Lower leg skin (tissue), 4 donors: ENCODE measurements at regions not wholly inside any gene's neighbourhood (a gene's known extent, or its start where the extent isn't known, plus 50 kb on each side); places are given as distances from the start of the nearest gene placed in this dataset.

Experiments
- DNase-seq, 2 donors: peaks; one replicate each; pipeline ENCODE4 v3.0.0-alpha.2; 2019; ENCODE audit warnings: low spot score in 2 of 2
- H3K4me3 ChIP-seq: fragments of 200-600 bp; sonication (generic); 2 replicates; pipeline ENCODE4 v1.5.1; 2017; ENCODE audit warnings: mild to moderate bottlenecking, low read depth; ENCODE audit not compliant: poor library complexity, severe bottlenecking
- CTCF ChIP-seq, 3 donors: fragments of 450-650 bp; IDR thresholded peaks; one replicate each; pipeline ENCODE4 v1.5.1; 2016; ENCODE audit warnings: antibody characterized with exemption in 3 of 3, mild to moderate bottlenecking in 3 of 3, moderate library complexity in 2 of 3
- POLR2A ChIP-seq, 2 donors: fragments of 450-650 bp; IDR thresholded peaks; one replicate each; pipeline ENCODE4 v1.6.1; 2016 to 2017; ENCODE audit warnings: antibody characterized with exemption in 2 of 2, mild to moderate bottlenecking in 1 of 2, moderate library complexity in 1 of 2
- WGBS, 2 donors: methylation state at CpG; one replicate each; pipeline ENCODE4 v1.1.5; 2018; 5-methylcytosine and 5-hydroxymethylcytosine counted together
- intact Hi-C: fragments of 100-400 bp; cut with DNase I; formaldehyde crosslinking; loops from one replicate; pipeline ENCODE4 v1.15.0; 2023; ENCODE audit warnings: low total_unique reads

DNA sequence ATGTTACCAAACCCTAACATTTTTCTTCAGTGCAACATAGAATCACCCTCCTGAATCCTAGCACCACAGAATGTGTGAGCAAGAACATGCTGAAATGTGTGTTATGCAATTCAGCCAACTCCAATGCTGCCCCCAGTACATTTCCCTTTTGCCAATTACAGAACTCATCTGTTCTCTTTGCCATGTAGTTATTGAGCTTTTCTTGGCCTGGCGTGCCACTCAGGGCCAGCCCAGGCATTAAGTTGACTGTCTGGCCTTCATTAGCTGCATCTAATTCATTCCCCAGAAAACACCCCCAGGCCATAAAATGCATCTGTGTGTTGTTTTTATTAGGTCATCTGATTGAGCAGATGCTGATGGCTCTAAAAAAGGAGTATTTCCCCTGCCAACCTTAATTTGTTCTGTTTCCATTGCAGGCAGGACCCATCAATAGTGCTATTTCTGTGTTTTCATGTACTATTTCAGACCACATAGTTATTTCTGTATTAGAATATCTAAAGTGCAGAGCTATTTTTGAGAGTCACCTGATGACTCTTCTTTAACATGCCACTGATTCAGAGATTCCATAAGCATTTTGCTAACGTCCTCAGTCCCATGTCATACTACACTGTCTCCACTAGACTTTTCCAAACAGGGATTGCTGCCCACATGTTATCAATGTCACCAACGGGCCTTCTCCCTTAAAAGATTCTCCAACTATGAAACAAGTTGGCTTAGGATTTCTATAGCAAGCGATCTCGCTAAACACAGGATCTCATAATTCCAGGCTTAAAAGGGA is 969.7 kb downstream of the CDH11 start:
- no peak for DNase-seq
- TF ChIP-seq CTCF (IDR thresholded peaks at IDR 0.05), result no peak
- no peak for TF ChIP-seq POLR2A (IDR thresholded peaks at IDR 0.05)
- intact Hi-C loops, result no loop called here
- WGBS, 2 donors, result 58 to 60% methylated on average over 5 of the region's 5 CpGs
- no peak overlapping the region for H3K4me3 ChIP-seq

GRCh38 chr16:64150193-64150592 is 971.7 kb downstream of the CDH11 start:
- DNase-seq, result no peak

DNA sequence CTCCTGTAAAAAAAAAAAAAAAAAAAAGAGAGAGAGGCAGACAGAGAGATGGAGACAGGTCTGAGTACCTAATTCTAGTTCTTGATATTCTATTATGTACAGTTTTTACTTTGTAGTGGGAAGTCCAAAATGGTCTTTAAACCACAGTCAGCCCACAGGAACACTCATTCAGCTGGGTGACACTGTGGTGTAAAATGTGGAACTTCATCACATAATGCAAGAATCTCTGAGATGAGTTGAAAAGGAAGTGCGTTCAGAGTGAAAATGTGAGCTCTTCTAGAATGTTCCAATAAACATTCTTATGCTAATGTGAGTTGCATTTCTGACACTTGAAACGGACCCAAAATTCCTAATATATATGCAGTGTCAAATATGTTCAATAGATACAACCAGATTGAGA is 972.1 kb downstream of the CDH11 start:
- intact Hi-C loops, result no loop called here

More at GRCh38 chr16:64150193-64150592, 971.7 kb downstream of the CDH11 start:
- intact Hi-C loops, result no loop called here
- TF ChIP-seq CTCF (IDR thresholded peaks at IDR 0.05) (no peak), POLR2A (IDR thresholded peaks at IDR 0.05) (no peak)
- WGBS, 2 donors, result 65 to 84% methylated on average over 3 of the region's 3 CpGs
- no peak overlapping the region for H3K4me3 ChIP-seq

GRCh38 chr16:64148356-64148755 is 973.5 kb downstream of the CDH11 start:
- no peak for TF ChIP-seq CTCF (IDR thresholded peaks at IDR 0.05)
- TF ChIP-seq POLR2A (IDR thresholded peaks at IDR 0.05), result no peak
- 77 to 92% methylated on average over 1 of the region's 1 CpG for WGBS, 2 donors
- no peak overlapping the region for H3K4me3 ChIP-seq
- intact Hi-C loops, result no loop called here
- DNase-seq, result no peak

More for the DNA sequence above, 972.1 kb downstream of the CDH11 start:
- no peak overlapping the region for H3K4me3 ChIP-seq
- 65 to 70% methylated on average over 2 of the region's 2 CpGs for WGBS, 2 donors
- no peak for DNase-seq
- TF ChIP-seq POLR2A (IDR thresholded peaks at IDR 0.05) (no peak), CTCF (IDR thresholded peaks at IDR 0.05) (no peak)

GRCh38 chr16:64147941-64148340 is 973.9 kb downstream of the CDH11 start:
- intact Hi-C loops, result no loop called here
- no peak overlapping the region for H3K4me3 ChIP-seq
- no peak for TF ChIP-seq POLR2A (IDR thresholded peaks at IDR 0.05)
- WGBS, 2 donors, result 87 to 91% methylated on average over 3 of the region's 3 CpGs
- no peak for DNase-seq

- no peak overlapping the region for H3K4me3 ChIP-seq
- no peak for TF ChIP-seq POLR2A (IDR thresholded peaks at IDR 0.05)
- no peak for DNase-seq
- intact Hi-C loops, result no loop called here
- 30 to 33% methylated on average over 2 of the region's 2 CpGs for WGBS, 2 donors
Observed at GRCh38 chr16:64144617-64145016, 977.2 kb downstream of the CDH11 start.

- intact Hi-C loops, result no loop called here
- WGBS, 2 donors, result 87 to 90% methylated on average over 2 of the region's 2 CpGs
- TF ChIP-seq POLR2A (IDR thresholded peaks at IDR 0.05), result no peak
- no peak overlapping the region for H3K4me3 ChIP-seq
- no peak for DNase-seq
Observed at GRCh38 chr16:64138621-64139020, 983.2 kb downstream of the CDH11 start.
